ENCODE measurements at regions not wholly inside any gene's neighbourhood (a gene's known extent, or its start where the extent isn't known, plus 50 kb on each side); places are given as distances from the start of the nearest gene placed in this dataset.

- TF ChIP-seq EP300 (IDR thresholded peaks at IDR 0.05) (no peak), POLR2A (IDR thresholded peaks at IDR 0.05) (no peak)
Observed at GRCh38 chr5:124580925-124581737, 165.3 kb downstream of the ZNF608 start.
